WTC11 (cell line): ENCODE measurements at regions not wholly inside any gene's neighbourhood (a gene's known extent, or its start where the extent isn't known, plus 50 kb on each side); places are given as distances from the start of the nearest gene placed in this dataset.

ENCODE experiments used
- ATAC-seq: fragments of 200-7000 bp; cut with Tn5 transposase; 2 replicates; pipeline ENCODE4 v1.10.0; 2021; ENCODE audit warnings: mild to moderate bottlenecking, moderate library complexity
- CTCF ChIA-PET: fragments of 300-600 bp; sonication (Branson Sonifier 250); formaldehyde crosslinking; loops from one replicate; lab custom pipeline; 2021; ENCODE audit warnings: antibody characterized with exemption; lab: Charles Lee
- POLR2A ChIA-PET: fragments of 350-600 bp; sonication (Branson Sonifier 250); formaldehyde crosslinking; loops from one replicate; lab custom pipeline; 2021; ENCODE audit warnings: antibody characterized with exemption; lab: Charles Lee
- DNase-seq: peaks from one replicate; pipeline ENCODE4 v3.0.0; 2021; ENCODE audit warnings: low spot score
- H3K27ac Mint-ChIP-seq: 2 replicates; pipeline ENCODE4 v1.8.0; 2021; ENCODE audit warnings: mixed read lengths
- H3K27me3 Mint-ChIP-seq: 2 replicates; pipeline ENCODE4 v1.8.0; 2021; ENCODE audit warnings: low read depth, mild to moderate bottlenecking, moderate library complexity, mixed read lengths
- H3K36me3 Mint-ChIP-seq: 2 replicates; pipeline ENCODE4 v1.8.0; 2021; ENCODE audit warnings: mixed read lengths
- H3K4me1 Mint-ChIP-seq: 2 replicates; pipeline ENCODE4 v1.8.0; 2022; ENCODE audit warnings: mixed read lengths
- H3K4me3 Mint-ChIP-seq: 2 replicates; pipeline ENCODE4 v1.8.0; 2021; ENCODE audit warnings: mild to moderate bottlenecking, moderate library complexity, mixed read lengths
- H3K9me3 Mint-ChIP-seq: 2 replicates; pipeline ENCODE4 v1.8.0; 2021; ENCODE audit warnings: mixed read lengths
- AFF4 ChIP-seq: sonication (generic); formaldehyde crosslinking; IDR thresholded peaks from 2 replicates; pipeline ENCODE4 v1.8.1; 2023; ENCODE audit warnings: mild to moderate bottlenecking, missing genetic modification reagents, borderline replicate concordance
- ATF1 ChIP-seq: sonication (generic); formaldehyde crosslinking; IDR thresholded peaks from 2 replicates; pipeline ENCODE4 v1.8.1; 2023; ENCODE audit warnings: mild to moderate bottlenecking, moderate library complexity, missing genetic modification reagents
- ATF2 ChIP-seq: sonication (generic); formaldehyde crosslinking; IDR thresholded peaks from 2 replicates; pipeline ENCODE4 v1.8.1; 2022; ENCODE audit warnings: low read depth, missing genetic modification reagents, borderline replicate concordance
- ETV6 ChIP-seq: sonication (generic); formaldehyde crosslinking; IDR thresholded peaks from 2 replicates; pipeline ENCODE4 v1.8.1; 2022; ENCODE audit warnings: mild to moderate bottlenecking, missing genetic modification reagents
- FOXJ3 ChIP-seq: sonication (generic); formaldehyde crosslinking; IDR thresholded peaks from 2 replicates; pipeline ENCODE4 v1.9.0; 2021; ENCODE audit warnings: missing genetic modification reagents, mild to moderate bottlenecking, borderline replicate concordance
- GABPB1 ChIP-seq: sonication (generic); formaldehyde crosslinking; IDR thresholded peaks from 2 replicates; pipeline ENCODE4 v1.8.1; 2023; ENCODE audit warnings: mild to moderate bottlenecking, missing genetic modification reagents
- HMGA2 ChIP-seq: fragments of 250-450 bp; sonication (Bioruptor Pico); IDR thresholded peaks from 2 replicates; pipeline ENCODE4 v1.4.0; 2021; ENCODE audit warnings: mild to moderate bottlenecking, moderate library complexity
- JAZF1 ChIP-seq: fragments of 250-450 bp; sonication (Bioruptor Pico); IDR thresholded peaks from 2 replicates; pipeline ENCODE4 v1.9.0; 2021; ENCODE audit warnings: moderate library complexity, mild to moderate bottlenecking, inconsistent platforms
- MAX ChIP-seq: sonication (generic); formaldehyde crosslinking; IDR thresholded peaks from 2 replicates; pipeline ENCODE4 v1.8.0; 2022; ENCODE audit warnings: mild to moderate bottlenecking, missing genetic modification reagents
- MXD4 ChIP-seq: fragments of 250-450 bp; sonication (Bioruptor Pico); IDR thresholded peaks from 2 replicates; pipeline ENCODE4 v1.8.0; 2021; ENCODE audit warnings: mild to moderate bottlenecking, moderate library complexity, borderline replicate concordance
- NFE2L1 ChIP-seq: sonication (generic); formaldehyde crosslinking; IDR thresholded peaks from 2 replicates; pipeline ENCODE4 v1.8.1; 2023; ENCODE audit warnings: missing genetic modification reagents
- NR2C2 ChIP-seq: sonication (generic); formaldehyde crosslinking; IDR thresholded peaks from 2 replicates; pipeline ENCODE4 v1.8.0; 2022; ENCODE audit warnings: mild to moderate bottlenecking, missing genetic modification reagents
- OVOL2 ChIP-seq: fragments of 250-450 bp; sonication (Bioruptor Pico); IDR thresholded peaks from 2 replicates; pipeline ENCODE4 v1.9.0; 2021; ENCODE audit warnings: mild to moderate bottlenecking, borderline replicate concordance
- PREB ChIP-seq: sonication (generic); formaldehyde crosslinking; IDR thresholded peaks from 2 replicates; pipeline ENCODE4 v1.8.1; 2022; ENCODE audit warnings: mild to moderate bottlenecking, missing genetic modification reagents, moderate library complexity, borderline replicate concordance
- PRRX2 ChIP-seq: fragments of 250-450 bp; sonication (Bioruptor Pico); IDR thresholded peaks from 2 replicates; pipeline ENCODE4 v1.8.0; 2021; ENCODE audit warnings: mild to moderate bottlenecking
- RORB ChIP-seq: fragments of 250-450 bp; sonication (Bioruptor Pico); IDR thresholded peaks from 2 replicates; pipeline ENCODE4 v1.9.0; 2021; ENCODE audit warnings: mild to moderate bottlenecking
- SMAD3 ChIP-seq: sonication (generic); formaldehyde crosslinking; IDR thresholded peaks from 2 replicates; pipeline ENCODE4 v1.8.0; 2022; ENCODE audit warnings: missing genetic modification reagents, mild to moderate bottlenecking, borderline replicate concordance
- TP53 ChIP-seq: sonication (generic); formaldehyde crosslinking; IDR thresholded peaks from 2 replicates; pipeline ENCODE4 v1.8.1; 2023; ENCODE audit warnings: mild to moderate bottlenecking, missing genetic modification reagents
- ZBTB43 ChIP-seq: sonication (generic); formaldehyde crosslinking; IDR thresholded peaks from 2 replicates; pipeline ENCODE4 v1.8.1; 2023; ENCODE audit warnings: mild to moderate bottlenecking, missing genetic modification reagents
- ZNF121 ChIP-seq: sonication (generic); formaldehyde crosslinking; IDR thresholded peaks from 2 replicates; pipeline ENCODE4 v1.8.0; 2023; ENCODE audit warnings: missing genetic modification reagents
- ZNF232 ChIP-seq: sonication (generic); formaldehyde crosslinking; IDR thresholded peaks from 2 replicates; pipeline ENCODE4 v1.8.0; 2022; ENCODE audit warnings: mild to moderate bottlenecking, missing genetic modification reagents
- ZNF416 ChIP-seq: fragments of 250-450 bp; sonication (Bioruptor Pico); IDR thresholded peaks from 2 replicates; pipeline ENCODE4 v1.9.0; 2021; ENCODE audit warnings: mild to moderate bottlenecking, inconsistent platforms
- ZNF425 ChIP-seq: fragments of 250-450 bp; sonication (Bioruptor Pico); conservative IDR thresholded peaks from 2 replicates; pipeline ENCODE4 v1.9.0; 2021; ENCODE audit warnings: mild to moderate bottlenecking

- no peak for TF ChIP-seq OVOL2
- TF ChIP-seq ETV6 (CRISPR knock-in tag): no peak
- TF ChIP-seq ZBTB43: no peak
- TF ChIP-seq JAZF1 (CRISPR knock-in tag): no peak
- no peak for TF ChIP-seq PRRX2
- TF ChIP-seq RORB (CRISPR knock-in tag): no peak
Measured at GRCh38 chr3:157769378-157769777, 266.2 kb upstream of the VEPH1 start (continued).

GRCh38 chr3:157767607-157768006 lies 264.4 kb upstream of the VEPH1 start:
- Mint-ChIP-seq H3K4me3 (no peak overlapping the region), H3K36me3 (no peaks in the 10 kb centered on the region), H3K27ac (no peak overlapping the region), H3K4me1 (no peaks in the 10 kb centered on the region), H3K27me3 (no peaks in the 10 kb centered on the region), H3K9me3 (no peaks in the 10 kb centered on the region)
- TF ChIP-seq PREB (no peak), ATF2 (CRISPR knock-in tag) (no peak), TP53 (CRISPR knock-in tag) (no peak), AFF4 (no peak), ZNF232 (CRISPR knock-in tag) (no peak), MAX (CRISPR knock-in tag) (no peak), ZBTB43 (no peak), NFE2L1 (CRISPR knock-in tag) (no peak), GABPB1 (no peak), FOXJ3 (CRISPR knock-in tag) (no peak), ETV6 (CRISPR knock-in tag) (no peak)
- ChIA-PET POLR2A (no interaction called here), CTCF (interaction anchor here (0.8 kb wide), 1 partner anchor 145 kb away, joined by 3 read pairs; no protein-coding TSS in a partner anchor)
- ATAC-seq (no peak), DNase-seq (no peak)

GRCh38 chr3:157763644-157764043 lies 260.4 kb upstream of the VEPH1 start:
- Mint-ChIP-seq H3K36me3 (no peaks in the 10 kb centered on the region), H3K9me3 (no peaks in the 10 kb centered on the region), H3K27ac (no peak overlapping the region), H3K4me1 (no peaks in the 10 kb centered on the region), H3K27me3 (no peaks in the 10 kb centered on the region), H3K4me3 (no peak overlapping the region)
- ChIA-PET POLR2A (no interaction called here), CTCF (no interaction called here)
- DNase-seq (no peak), ATAC-seq (no peak)
- TF ChIP-seq ZNF425 (no peak), ZNF121 (no peak), SMAD3 (CRISPR knock-in tag) (no peak), NR2C2 (CRISPR knock-in tag) (no peak), ZNF416 (CRISPR knock-in tag) (no peak), NFE2L1 (CRISPR knock-in tag) (no peak), MXD4 (CRISPR knock-in tag) (no peak), HMGA2 (CRISPR knock-in tag) (no peak), ATF1 (CRISPR knock-in tag) (no peak)
